GM12801 (cell line): ENCODE measurements at regions not wholly inside any gene's neighbourhood (a gene's known extent, or its start where the extent isn't known, plus 50 kb on each side); places are given as distances from the start of the nearest gene placed in this dataset.

Experiments
- CTCF ChIP-seq: IDR thresholded peaks from one replicate; pipeline ENCODE4 v1.5.1; 2011; ENCODE audit warnings: control low read depth; ENCODE audit not compliant: insufficient read length; ENCODE audit errors: extremely low read depth

DNA sequence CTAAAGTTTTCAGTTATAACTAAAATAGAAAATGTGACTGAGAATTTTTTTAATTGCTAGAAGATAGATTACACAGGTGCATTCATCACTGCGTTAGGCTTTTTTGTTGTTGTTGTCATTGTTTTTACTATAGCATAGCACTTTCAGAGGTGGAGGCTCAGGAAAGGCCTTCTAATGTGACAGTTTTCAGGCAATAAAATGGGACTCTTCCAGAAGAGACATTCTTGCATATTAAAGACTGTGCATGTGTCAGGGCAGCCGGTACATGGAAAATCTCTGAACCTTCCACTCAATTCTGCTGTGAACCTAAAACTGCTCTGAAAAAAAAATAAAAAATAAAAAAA lies 175.2 kb downstream of the METTL4 start:
- TF ChIP-seq CTCF, result no peak

GRCh38 chr18:2400701-2401196 lies 170.6 kb downstream of the METTL4 start:
- TF ChIP-seq CTCF, result no peak

DNA sequence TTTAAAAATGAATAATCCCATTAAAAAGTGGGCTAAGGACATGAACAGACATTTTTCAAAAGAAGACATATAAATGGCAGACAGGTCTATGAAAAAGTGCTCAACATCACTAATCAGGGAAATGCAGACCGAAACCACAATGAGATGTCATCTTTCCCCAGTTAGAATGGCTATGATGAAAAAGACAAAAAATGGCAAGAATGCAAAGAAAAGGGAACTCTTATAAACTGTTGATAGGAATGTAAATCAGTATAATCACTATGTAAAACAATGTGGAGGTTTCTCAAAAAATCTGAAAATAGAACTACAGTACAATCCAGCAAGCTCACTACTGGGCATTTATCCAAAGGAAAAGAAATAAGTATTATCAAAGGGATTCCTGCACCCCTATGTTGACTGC lies 169.2 kb downstream of the METTL4 start:
- no peak for TF ChIP-seq CTCF

DNA sequence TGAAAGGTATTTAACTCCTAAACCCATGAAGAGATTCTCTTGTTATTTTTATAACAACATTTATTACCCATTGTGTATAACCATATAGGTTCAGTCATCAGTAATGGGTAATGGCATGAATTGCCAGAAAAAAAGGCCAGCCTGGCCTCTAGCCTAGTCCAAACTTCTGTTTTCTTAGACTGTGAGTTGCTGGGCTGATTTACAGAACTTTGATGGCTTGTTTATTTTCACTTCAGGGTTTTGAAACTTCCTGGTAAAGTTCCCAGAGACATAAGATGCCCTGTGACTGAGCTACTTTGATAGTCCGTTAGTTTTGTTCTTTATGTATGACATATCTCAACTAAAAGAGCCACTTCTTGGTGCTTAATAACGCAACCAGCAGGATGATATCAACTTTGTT lies 164.8 kb downstream of the METTL4 start:
- no peak for TF ChIP-seq CTCF

- TF ChIP-seq CTCF, result no peak
Measured at GRCh38 chr18:2407961-2408360, 163.3 kb downstream of the METTL4 start.

DNA sequence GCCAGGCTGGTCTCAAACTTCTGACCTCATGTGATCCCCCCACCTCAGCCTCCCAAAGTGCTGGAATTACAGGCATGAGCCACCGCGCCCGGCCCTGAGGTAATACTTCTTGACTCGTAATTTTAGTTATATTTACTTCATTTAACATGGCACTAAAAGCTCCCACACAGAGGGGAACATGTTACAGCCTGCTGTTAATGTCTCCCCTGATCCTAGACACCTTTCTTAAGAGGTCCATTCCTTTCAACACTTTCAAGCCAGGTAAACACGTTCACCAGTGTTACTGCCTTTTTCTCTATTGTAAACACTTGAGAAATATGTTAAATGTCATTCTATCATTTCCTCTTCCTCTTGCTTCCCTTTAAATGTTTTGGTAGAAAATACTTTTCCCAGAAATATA lies 161.4 kb downstream of the METTL4 start:
- TF ChIP-seq CTCF, result no peak

DNA sequence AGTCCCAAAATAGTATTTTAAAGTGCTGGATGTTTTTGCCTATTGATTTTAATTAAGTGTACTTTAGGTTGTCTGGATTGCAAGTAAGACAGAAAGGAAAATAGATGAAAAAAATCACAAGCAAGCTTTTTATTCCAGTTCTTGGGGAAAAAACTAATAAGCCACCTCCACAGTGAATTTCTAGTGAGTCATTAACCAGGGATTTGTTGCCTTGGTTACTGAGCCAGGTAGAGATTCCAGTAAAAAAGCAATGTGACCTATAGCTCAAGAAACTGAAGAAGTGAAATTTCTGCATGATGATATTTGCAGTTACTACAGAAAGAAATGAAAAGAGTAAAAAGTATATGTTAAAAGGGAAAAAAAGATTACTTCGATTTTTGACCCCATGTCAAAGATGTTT lies 160.6 kb downstream of the METTL4 start:
- TF ChIP-seq CTCF, result no peak

DNA sequence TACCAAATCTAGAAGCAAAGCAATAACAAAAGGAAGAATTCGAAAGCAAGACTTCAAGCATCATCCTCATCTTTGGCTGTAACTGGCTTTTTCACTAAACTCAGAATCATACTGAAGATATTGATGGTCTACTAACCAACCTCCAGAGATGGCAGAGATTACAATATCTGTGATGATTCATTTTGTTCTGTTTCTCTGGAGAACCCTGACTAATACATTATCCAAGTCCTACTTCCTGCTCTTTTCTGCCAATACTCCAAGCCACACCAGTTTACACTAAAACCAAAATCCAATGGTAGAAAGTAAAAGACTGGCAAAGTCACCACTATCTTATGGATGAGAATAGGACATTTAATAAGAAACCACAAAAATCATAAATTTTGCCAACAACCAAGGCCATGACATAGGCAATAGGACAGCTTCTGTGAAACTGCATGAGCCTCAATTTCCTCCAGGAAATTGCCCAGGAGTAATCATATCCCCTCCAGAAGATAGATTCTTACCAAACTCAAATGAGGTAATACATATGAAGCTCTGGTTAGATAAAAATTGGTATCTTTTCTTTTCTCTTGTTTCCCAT lies 159.8 kb downstream of the METTL4 start:
- TF ChIP-seq CTCF, result no peak
